NCI-H524 treated with DMSO at 0.1 percent for 48 hours (cell line): ENCODE measurements at regions not wholly inside any gene's neighbourhood (a gene's known extent, or its start where the extent isn't known, plus 50 kb on each side); places are given as distances from the start of the nearest gene placed in this dataset.
"Not testable (repeated sequence)": the region's sequence is repeated elsewhere in the genome, so short reads cannot be mapped to it uniquely, and the experiment has no call there.

Experiments used
- DNase-seq: peaks from one replicate; lab custom pipeline; 2025; lab: John Stamatoyannopoulos, UW

- no peak for DNase-seq
These were observed 113.1 kb downstream of the ZNF648 start for GRCh38 chr1:181948372-181948771.

- no peak for DNase-seq
These were observed 114.1 kb downstream of the ZNF648 start for GRCh38 chr1:181947441-181947840.

- peak; percentile 54 for DNase-seq
These were observed 124.5 kb downstream of the ZNF648 start for GRCh38 chr1:181936768-181937581.

GRCh38 chr1:181936269-181936668, 125.2 kb downstream of the ZNF648 start:
- no peak for DNase-seq

GRCh38 chr1:181931873-181932272, 129.6 kb downstream of the ZNF648 start:
- DNase-seq: no peak

GRCh38 chr1:181930187-181930586, 131.3 kb downstream of the ZNF648 start:
- no peak for DNase-seq

GRCh38 chr1:181926697-181927096, 134.8 kb downstream of the ZNF648 start:
- DNase-seq: no peak

- DNase-seq: not testable (repeated sequence)
These were observed 137.5 kb downstream of the ZNF648 start for GRCh38 chr1:181924034-181924433.

- no peak for DNase-seq
These were observed 142.0 kb downstream of the ZNF648 start for GRCh38 chr1:181919542-181919941.

- DNase-seq: no peak
These were observed 142.5 kb downstream of the ZNF648 start for GRCh38 chr1:181918880-181919525.

GRCh38 chr1:181911715-181912114, 149.8 kb downstream of the ZNF648 start:
- DNase-seq: no peak

GRCh38 chr1:181910905-181911304, 150.6 kb downstream of the ZNF648 start:
- no peak for DNase-seq

- DNase-seq: no peak
These were observed 152.5 kb downstream of the ZNF648 start for GRCh38 chr1:181909010-181909409.

GRCh38 chr1:181906631-181907030, 154.9 kb downstream of the ZNF648 start:
- no peak for DNase-seq

GRCh38 chr1:181905944-181906597, 155.4 kb downstream of the ZNF648 start:
- no peak for DNase-seq

GRCh38 chr1:181898773-181899172, 162.7 kb downstream of the ZNF648 start:
- DNase-seq: no peak

GRCh38 chr1:181896824-181897223, 164.7 kb downstream of the ZNF648 start:
- DNase-seq: no peak

GRCh38 chr1:181894439-181894859, 167.1 kb downstream of the ZNF648 start:
- DNase-seq: no peak

- no peak for DNase-seq
These were observed 167.6 kb downstream of the ZNF648 start for GRCh38 chr1:181893937-181894336.

GRCh38 chr1:181893150-181893549, 168.4 kb downstream of the ZNF648 start:
- DNase-seq: not testable (repeated sequence)

GRCh38 chr1:181872562-181872961, 188.9 kb downstream of the ZNF648 start:
- no peak for DNase-seq

GRCh38 chr1:181863736-181864135, 197.8 kb downstream of the ZNF648 start:
- DNase-seq: no peak

GRCh38 chr1:181863006-181863405, 198.5 kb downstream of the ZNF648 start:
- no peak for DNase-seq
